IPS-18c (cell line): ENCODE measurements at regions not wholly inside any gene's neighbourhood (a gene's known extent, or its start where the extent isn't known, plus 50 kb on each side); places are given as distances from the start of the nearest gene placed in this dataset.
"Not testable (repeated sequence)": the region's sequence is repeated elsewhere in the genome, so short reads cannot be mapped to it uniquely, and the experiment has no call there.

ENCODE experiments used
- H3K4me3 ChIP-seq: 2 replicates; pipeline ENCODE4 v1.7.0; 2013; ENCODE audit warnings: low read depth, mild to moderate bottlenecking, low read length, moderate library complexity; ENCODE audit not compliant: insufficient read depth
- H3K9me3 ChIP-seq: one replicate; pipeline ENCODE4 v1.6.1; 2013; ENCODE audit warnings: mild to moderate bottlenecking, low read length, moderate library complexity; ENCODE audit not compliant: control insufficient read depth, insufficient read depth

- H3K9me3 ChIP-seq, H3K4me3 ChIP-seq: not testable (repeated sequence)
Measured at GRCh38 chr9:63315387-63315786, 1969.6 kb downstream of the FOXD4L5 start.

- not testable (repeated sequence) for H3K4me3 ChIP-seq, H3K9me3 ChIP-seq
Measured at GRCh38 chr9:63296848-63297247, 1988.2 kb downstream of the FOXD4L5 start.

GRCh38 chr9:63296366-63296765, 1988.6 kb downstream of the FOXD4L5 start:
- H3K4me3 ChIP-seq, H3K9me3 ChIP-seq: not testable (repeated sequence)

GRCh38 chr9:63289971-63290370, 1995.0 kb downstream of the FOXD4L5 start:
- H3K4me3 ChIP-seq, H3K9me3 ChIP-seq: not testable (repeated sequence)
